Activated naive CD8-positive, alpha-beta T cell treated with anti-CD3 and anti-CD28 coated beads, Interleukin-2, amount 10 ng/mL, durations not matched to agents 7 days and 5 days (primary cell): ENCODE measurements at regions not wholly inside any gene's neighbourhood (a gene's known extent, or its start where the extent isn't known, plus 50 kb on each side); places are given as distances from the start of the nearest gene placed in this dataset.

Experiments used
- ATAC-seq: fragments of 150-1000 bp; cut with Tn5 transposase; one replicate; pipeline ENCODE4 v1.10.0; 2021; ENCODE audit warnings: low read depth, moderate library complexity
- POLR2A ChIA-PET: fragments of 350-600 bp; sonication (Branson Sonifier 250); formaldehyde crosslinking; loops from one replicate; lab custom pipeline; 2021; ENCODE audit warnings: antibody characterized with exemption; lab: Charles Lee
- DNase-seq: peaks from one replicate; pipeline ENCODE4 v3.0.0; 2021
- H3K27ac Mint-ChIP-seq: one replicate; pipeline ENCODE4 v1.8.0; 2022; ENCODE audit warnings: mild to moderate bottlenecking, mixed read lengths
- H3K27me3 Mint-ChIP-seq: one replicate; pipeline ENCODE4 v1.8.0; 2022; ENCODE audit warnings: mild to moderate bottlenecking, moderate library complexity, mixed read lengths
- H3K36me3 Mint-ChIP-seq: one replicate; pipeline ENCODE4 v1.8.0; 2021; ENCODE audit warnings: mild to moderate bottlenecking, mixed read lengths
- H3K4me1 Mint-ChIP-seq: one replicate; pipeline ENCODE4 v1.8.0; 2021; ENCODE audit warnings: mixed read lengths
- H3K4me3 Mint-ChIP-seq: one replicate; pipeline ENCODE4 v1.8.0; 2022; ENCODE audit warnings: mild to moderate bottlenecking, moderate library complexity, mixed read lengths
- H3K9me3 Mint-ChIP-seq: one replicate; pipeline ENCODE4 v1.8.0; 2021; ENCODE audit warnings: mixed read lengths

DNA sequence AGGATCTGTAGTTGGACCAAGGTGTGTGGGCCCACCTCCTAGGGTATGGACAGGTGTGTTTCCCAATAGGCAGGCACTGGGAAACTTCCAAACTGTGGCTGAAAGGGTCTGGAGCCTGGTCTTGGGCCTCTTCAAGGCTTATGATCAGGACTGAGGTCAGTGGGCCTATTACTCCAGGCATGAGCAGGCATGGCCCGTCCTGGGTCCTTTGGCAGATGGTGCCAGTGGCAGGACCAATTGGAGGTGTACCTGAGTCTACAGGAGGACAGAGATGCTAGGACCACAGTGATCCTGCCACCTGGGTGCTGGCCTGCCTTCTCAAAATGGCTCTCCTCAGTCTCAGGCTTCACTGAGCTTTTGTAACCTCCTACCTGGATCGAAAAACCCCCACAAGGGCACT is 95.4 kb downstream of the RAB18 start:
- H3K9me3 Mint-ChIP-seq = no peaks in the 10 kb centered on the region
- H3K27me3 Mint-ChIP-seq = peaks cover 4% of the 10 kb centered on the region
- POLR2A ChIA-PET = no interaction called here
- H3K4me1 Mint-ChIP-seq = no peaks in the 10 kb centered on the region
- ATAC-seq (no peak), DNase-seq (no peak)
- H3K4me3 Mint-ChIP-seq = no peak overlapping the region
- H3K27ac Mint-ChIP-seq = no peak overlapping the region
- no peaks in the 10 kb centered on the region for H3K36me3 Mint-ChIP-seq

- ATAC-seq = no peak
- H3K4me3 Mint-ChIP-seq = no peak overlapping the region
These were observed 96.8 kb downstream of the RAB18 start for GRCh38 chr10:27600930-27601329.

GRCh38 chr10:27601503-27601902 is 97.4 kb downstream of the RAB18 start:
- Mint-ChIP-seq H3K27me3 (no peaks in the 10 kb centered on the region), H3K27ac (no peak overlapping the region), H3K36me3 (no peaks in the 10 kb centered on the region), H3K4me1 (no peaks in the 10 kb centered on the region), H3K9me3 (no peaks in the 10 kb centered on the region), H3K4me3 (no peak overlapping the region)
- POLR2A ChIA-PET = no interaction called here
- DNase-seq (no peak), ATAC-seq (no peak)

More at GRCh38 chr10:27600930-27601329, 96.8 kb downstream of the RAB18 start:
- Mint-ChIP-seq H3K27ac (no peak overlapping the region), H3K36me3 (no peaks in the 10 kb centered on the region), H3K27me3 (peaks cover 3% of the 10 kb centered on the region), H3K9me3 (no peaks in the 10 kb centered on the region), H3K4me1 (no peaks in the 10 kb centered on the region)
- DNase-seq = no peak
- POLR2A ChIA-PET = no interaction called here

GRCh38 chr10:27601946-27602538 is 97.9 kb downstream of the RAB18 start:
- POLR2A ChIA-PET = no interaction called here

GRCh38 chr10:27603104-27603503 is 99.0 kb downstream of the RAB18 start:
- H3K9me3 Mint-ChIP-seq = no peaks in the 10 kb centered on the region
- ATAC-seq (no peak), DNase-seq (no peak)
- H3K4me1 Mint-ChIP-seq = no peaks in the 10 kb centered on the region
- POLR2A ChIA-PET = no interaction called here
- H3K4me3 Mint-ChIP-seq = no peak overlapping the region
- H3K36me3 Mint-ChIP-seq = no peaks in the 10 kb centered on the region
- no peak overlapping the region for H3K27ac Mint-ChIP-seq
- no peaks in the 10 kb centered on the region for H3K27me3 Mint-ChIP-seq

More at GRCh38 chr10:27601946-27602538, 97.9 kb downstream of the RAB18 start:
- Mint-ChIP-seq H3K9me3 (no peaks in the 10 kb centered on the region), H3K27me3 (no peaks in the 10 kb centered on the region), H3K27ac (no peak overlapping the region), H3K4me1 (no peaks in the 10 kb centered on the region), H3K4me3 (no peak overlapping the region), H3K36me3 (no peaks in the 10 kb centered on the region)
- no peak for ATAC-seq
- no peak for DNase-seq

- Mint-ChIP-seq H3K4me1 (no peaks in the 10 kb centered on the region), H3K9me3 (no peaks in the 10 kb centered on the region), H3K27ac (no peak overlapping the region), H3K36me3 (no peaks in the 10 kb centered on the region), H3K4me3 (no peak overlapping the region), H3K27me3 (no peaks in the 10 kb centered on the region)
- no peak for ATAC-seq
- no peak for DNase-seq
- POLR2A ChIA-PET = interaction anchor here (0.7 kb wide), 1 partner anchor 186 kb away, joined by 3 read pairs; no protein-coding TSS in a partner anchor
These were observed 101.2 kb downstream of the RAB18 start for GRCh38 chr10:27605318-27605717.

DNA sequence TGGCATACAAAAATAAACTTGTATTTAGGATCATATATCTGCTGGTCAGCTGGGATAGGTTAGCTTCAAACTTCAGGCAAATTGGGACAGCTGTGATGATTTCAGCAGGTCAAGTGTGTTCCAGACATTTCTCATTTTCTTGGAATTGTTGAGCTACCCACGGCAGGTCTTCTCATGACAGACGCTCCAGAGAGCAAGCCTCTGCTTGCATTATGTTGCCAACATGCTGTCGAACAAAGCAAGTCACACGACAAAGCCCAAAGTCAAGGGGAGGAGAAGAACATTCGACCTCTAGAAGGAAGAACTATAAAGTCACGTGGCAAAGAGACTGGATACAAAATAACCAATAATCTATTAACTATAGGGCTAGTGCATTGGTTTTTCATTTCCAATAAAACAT is 103.5 kb downstream of the RAB18 start:
- POLR2A ChIA-PET = no interaction called here
- no peaks in the 10 kb centered on the region for H3K27me3 Mint-ChIP-seq
- no peaks in the 10 kb centered on the region for H3K4me1 Mint-ChIP-seq
- H3K27ac Mint-ChIP-seq = no peak overlapping the region
- no peaks in the 10 kb centered on the region for H3K36me3 Mint-ChIP-seq
- DNase-seq = no peak
- H3K4me3 Mint-ChIP-seq = no peak overlapping the region
- H3K9me3 Mint-ChIP-seq = no peaks in the 10 kb centered on the region
- ATAC-seq = no peak

GRCh38 chr10:27611236-27611635 is 107.1 kb downstream of the RAB18 start:
- Mint-ChIP-seq H3K27ac (no peak overlapping the region), H3K27me3 (peaks cover 4% of the 10 kb centered on the region), H3K4me1 (peaks cover 2% of the 10 kb centered on the region), H3K4me3 (no peak overlapping the region), H3K9me3 (no peaks in the 10 kb centered on the region), H3K36me3 (no peaks in the 10 kb centered on the region)
- no peak for ATAC-seq
- DNase-seq = no peak
- POLR2A ChIA-PET = no interaction called here

GRCh38 chr10:27611744-27612550 is 107.8 kb downstream of the RAB18 start:
- POLR2A ChIA-PET = no interaction called here
- no peak overlapping the region for H3K27ac Mint-ChIP-seq
- H3K4me3 Mint-ChIP-seq = no peak overlapping the region
- H3K27me3 Mint-ChIP-seq = peaks cover 4% of the 10 kb centered on the region
- H3K36me3 Mint-ChIP-seq = no peaks in the 10 kb centered on the region
- no peak for DNase-seq
- ATAC-seq = no peak
- no peaks in the 10 kb centered on the region for H3K9me3 Mint-ChIP-seq
- H3K4me1 Mint-ChIP-seq = peaks cover 2% of the 10 kb centered on the region

GRCh38 chr10:27612551-27613035 is 108.5 kb downstream of the RAB18 start:
- Mint-ChIP-seq H3K4me1 (peaks cover 2% of the 10 kb centered on the region), H3K9me3 (no peaks in the 10 kb centered on the region), H3K27me3 (peaks cover 4% of the 10 kb centered on the region), H3K36me3 (no peaks in the 10 kb centered on the region), H3K4me3 (no peak overlapping the region), H3K27ac (no peak overlapping the region)
- DNase-seq = no peak
- ATAC-seq = no peak
- POLR2A ChIA-PET = no interaction called here

- H3K4me1 Mint-ChIP-seq = peaks cover 2% of the 10 kb centered on the region
- ATAC-seq (no peak), DNase-seq (no peak)
- H3K4me3 Mint-ChIP-seq = no peak overlapping the region
- H3K27ac Mint-ChIP-seq = no peak overlapping the region
- no peaks in the 10 kb centered on the region for H3K36me3 Mint-ChIP-seq
- H3K27me3 Mint-ChIP-seq = peaks cover 7% of the 10 kb centered on the region
- H3K9me3 Mint-ChIP-seq = no peaks in the 10 kb centered on the region
- POLR2A ChIA-PET = no interaction called here
These were observed 110.7 kb downstream of the RAB18 start for GRCh38 chr10:27614776-27615175.

DNA sequence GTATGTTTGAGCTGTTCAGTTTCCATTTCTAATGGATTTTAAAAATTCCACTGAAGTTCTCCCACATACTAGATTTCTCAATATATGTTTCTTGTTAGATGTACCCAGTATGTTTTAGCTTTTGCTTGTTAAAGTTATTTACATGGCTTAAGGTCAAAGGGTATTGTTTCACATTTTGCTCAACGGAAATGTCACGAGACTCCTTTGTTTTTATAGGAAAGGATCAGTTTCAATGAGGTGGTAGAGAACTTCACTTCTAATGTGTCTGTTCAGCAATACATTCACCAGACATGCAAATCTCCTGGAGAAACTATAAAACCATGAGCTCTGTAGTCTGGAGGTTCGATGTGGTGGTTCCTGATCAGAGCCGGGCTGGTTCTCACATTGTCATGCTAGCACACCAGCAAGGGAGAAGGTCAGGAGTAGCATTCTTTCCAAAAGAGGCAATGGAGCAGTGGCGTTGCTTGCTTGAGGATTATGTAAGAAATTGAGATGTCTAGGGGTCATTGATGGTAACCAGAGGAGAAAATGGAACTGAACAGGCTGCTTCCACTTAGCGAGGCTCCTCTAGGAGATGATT is 114.0 kb downstream of the RAB18 start:
- no peak for DNase-seq
- Mint-ChIP-seq H3K27ac (no peak overlapping the region), H3K9me3 (no peaks in the 10 kb centered on the region), H3K4me1 (peaks cover 2% of the 10 kb centered on the region), H3K4me3 (no peak overlapping the region), H3K36me3 (no peaks in the 10 kb centered on the region), H3K27me3 (peaks cover 12% of the 10 kb centered on the region)
- POLR2A ChIA-PET = no interaction called here
- no peak for ATAC-seq

DNA sequence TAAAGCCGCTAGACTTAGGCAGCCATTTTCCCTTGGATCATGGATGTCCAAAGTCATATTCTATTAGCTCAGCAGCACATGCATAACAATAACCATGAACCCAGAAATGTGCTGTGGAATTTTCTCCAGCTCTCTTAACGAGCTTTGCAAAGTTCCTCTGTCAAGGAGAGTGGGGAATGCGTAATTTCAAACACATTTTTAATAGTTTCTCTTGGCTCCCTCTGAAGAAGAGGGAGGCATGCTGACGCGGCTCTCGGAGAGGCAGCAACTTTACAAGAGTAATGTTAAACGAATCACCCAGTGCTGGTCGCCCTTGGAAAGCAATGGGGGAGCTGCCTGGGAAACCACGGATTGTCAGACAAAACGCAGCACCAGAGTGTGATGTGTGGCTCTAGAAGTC is 114.8 kb downstream of the RAB18 start:
- H3K36me3 Mint-ChIP-seq = no peaks in the 10 kb centered on the region
- H3K27ac Mint-ChIP-seq = no peak overlapping the region
- H3K9me3 Mint-ChIP-seq = no peaks in the 10 kb centered on the region
- ATAC-seq (no peak), DNase-seq (no peak)
- POLR2A ChIA-PET = no interaction called here
- H3K27me3 Mint-ChIP-seq = peaks cover 8% of the 10 kb centered on the region
- H3K4me1 Mint-ChIP-seq = peaks cover 2% of the 10 kb centered on the region
- no peak overlapping the region for H3K4me3 Mint-ChIP-seq

GRCh38 chr10:27619329-27619728 is 115.2 kb downstream of the RAB18 start:
- POLR2A ChIA-PET = no interaction called here
- DNase-seq (no peak), ATAC-seq (no peak)
- H3K9me3 Mint-ChIP-seq = no peaks in the 10 kb centered on the region
- peaks cover 7% of the 10 kb centered on the region for H3K27me3 Mint-ChIP-seq
- peaks cover 2% of the 10 kb centered on the region for H3K4me1 Mint-ChIP-seq
- no peak overlapping the region for H3K27ac Mint-ChIP-seq
- H3K4me3 Mint-ChIP-seq = no peak overlapping the region
- no peaks in the 10 kb centered on the region for H3K36me3 Mint-ChIP-seq
